Body of pancreas (tissue), 4 donors: ENCODE measurements at regions not wholly inside any gene's neighbourhood (a gene's known extent, or its start where the extent isn't known, plus 50 kb on each side); places are given as distances from the start of the nearest gene placed in this dataset.

Source experiments
- CTCF ChIP-seq, 7 experiments: fragments of 450-650 bp in 4 of 7; fragments of 200-600 bp in 3 of 7; sonication (generic) in 3 of 7; IDR thresholded peaks; one replicate each; pipeline ENCODE4 v1.5.1; 2016 to 2019; ENCODE audit warnings: antibody characterized with exemption in 7 of 7
- POLR2A ChIP-seq, 3 donors: fragments of 450-650 bp; IDR thresholded peaks; one replicate each; pipeline ENCODE4 v1.6.1; 2016; ENCODE audit warnings: antibody characterized with exemption in 3 of 3, mild to moderate bottlenecking in 2 of 3

GRCh38 chr4:107196312-107196711, 160.2 kb upstream of the DKK2 start:
- TF ChIP-seq POLR2A (IDR thresholded peaks at IDR 0.05) (no peak), CTCF (IDR thresholded peaks at IDR 0.05) (no peak)
